Transverse colon (tissue), 4 donors: ENCODE measurements at regions not wholly inside any gene's neighbourhood (a gene's known extent, or its start where the extent isn't known, plus 50 kb on each side); places are given as distances from the start of the nearest gene placed in this dataset.

Experiments
- DNase-seq: peaks from one replicate; pipeline ENCODE4 v3.0.0-alpha.2; 2019
- H3K27ac ChIP-seq, 4 donors: fragments of 200-600 bp; sonication (generic); 2 replicates each; pipeline ENCODE4 v1.5.1; 2016 to 2018; ENCODE audit warnings: inconsistent platforms in 4 of 4
- H3K27me3 ChIP-seq: fragments of 200-600 bp; sonication (generic); 2 replicates; pipeline ENCODE4 v1.5.1; 2017; ENCODE audit warnings: inconsistent platforms
- H3K36me3 ChIP-seq, 4 donors: fragments of 200-600 bp; sonication (generic); 2 replicates each; pipeline ENCODE4 v1.5.1; 2017 to 2019; ENCODE audit warnings: inconsistent platforms in 4 of 4
- H3K4me1 ChIP-seq, 4 donors: fragments of 200-600 bp; sonication (generic); 2 replicates each; pipeline ENCODE4 v1.5.1; 2017 to 2020; ENCODE audit warnings: inconsistent platforms in 4 of 4
- H3K4me3 ChIP-seq, 4 donors: fragments of 200-600 bp; sonication (generic); 1 replicate in 1 of 4; 2 replicates in 3 of 4; pipeline versions ENCODE4 v1.5.1 to v1.6.1; 2017 to 2019; ENCODE audit warnings: inconsistent platforms in 4 of 4
- H3K9me3 ChIP-seq, 2 donors: fragments of 200-600 bp; sonication (generic); 2 replicates each; pipeline ENCODE4 v1.5.1; 2017 to 2019; ENCODE audit warnings: inconsistent platforms in 2 of 2
- EP300 ChIP-seq: sonication (generic); formaldehyde crosslinking; IDR thresholded peaks from one replicate; pipeline ENCODE4 v1.6.1; 2017; ENCODE audit warnings: antibody characterized with exemption, low read depth
- POLR2A ChIP-seq: fragments of 450-650 bp; IDR thresholded peaks from one replicate; pipeline ENCODE4 v1.6.1; 2016; ENCODE audit warnings: antibody characterized with exemption, mild to moderate bottlenecking, moderate library complexity
- POLR2AphosphoS5 ChIP-seq, 3 donors: sonication (generic); formaldehyde crosslinking; IDR thresholded peaks; one replicate each; pipeline ENCODE4 v1.6.1; 2016; ENCODE audit warnings: antibody characterized with exemption in 3 of 3
- WGBS, 2 donors: methylation state at CpG; one replicate each; pipeline ENCODE4 v1.1.5; 2018; ENCODE audit warnings: low coverage in 1 of 2; 5-methylcytosine and 5-hydroxymethylcytosine counted together
- in situ Hi-C, 4 donors: fragments of 200-750 bp; cut with MboI; loops; one replicate each; pipeline versions ENCODE4 v1.15.0 to v1.15.1; 2017; ENCODE audit warnings: low sequenced_read_pairs in 3 of 4, low pct_ligation_motif_present in 1 of 4, low pct_unique_long_range_greater_than_20kb in 1 of 4
- intact Hi-C: fragments of 100-400 bp; cut with DNase I; formaldehyde crosslinking; loops from one replicate; pipeline ENCODE4 v1.15.1; 2023; ENCODE audit warnings: low total_unique reads
- TF ChIP-seq, protein P1 (sequence below), 5 experiments: fragments of 200-600 bp in 3 of 5; fragments of 450-650 bp in 2 of 5; sonication (generic) in 3 of 5; IDR thresholded peaks; 1 replicate in 2 of 5; 2 replicates in 3 of 5; pipeline ENCODE4 v1.5.1; 2016 to 2017; ENCODE audit warnings: antibody characterized with exemption in 5 of 5, inconsistent platforms in 3 of 5, mild to moderate bottlenecking in 2 of 5, moderate library complexity in 1 of 5

GRCh38 chr18:55706898-55707297 lies 118.9 kb upstream of the TCF4 start:
- no peak for TF ChIP-seq EP300
- TF ChIP-seq, protein P1, sequence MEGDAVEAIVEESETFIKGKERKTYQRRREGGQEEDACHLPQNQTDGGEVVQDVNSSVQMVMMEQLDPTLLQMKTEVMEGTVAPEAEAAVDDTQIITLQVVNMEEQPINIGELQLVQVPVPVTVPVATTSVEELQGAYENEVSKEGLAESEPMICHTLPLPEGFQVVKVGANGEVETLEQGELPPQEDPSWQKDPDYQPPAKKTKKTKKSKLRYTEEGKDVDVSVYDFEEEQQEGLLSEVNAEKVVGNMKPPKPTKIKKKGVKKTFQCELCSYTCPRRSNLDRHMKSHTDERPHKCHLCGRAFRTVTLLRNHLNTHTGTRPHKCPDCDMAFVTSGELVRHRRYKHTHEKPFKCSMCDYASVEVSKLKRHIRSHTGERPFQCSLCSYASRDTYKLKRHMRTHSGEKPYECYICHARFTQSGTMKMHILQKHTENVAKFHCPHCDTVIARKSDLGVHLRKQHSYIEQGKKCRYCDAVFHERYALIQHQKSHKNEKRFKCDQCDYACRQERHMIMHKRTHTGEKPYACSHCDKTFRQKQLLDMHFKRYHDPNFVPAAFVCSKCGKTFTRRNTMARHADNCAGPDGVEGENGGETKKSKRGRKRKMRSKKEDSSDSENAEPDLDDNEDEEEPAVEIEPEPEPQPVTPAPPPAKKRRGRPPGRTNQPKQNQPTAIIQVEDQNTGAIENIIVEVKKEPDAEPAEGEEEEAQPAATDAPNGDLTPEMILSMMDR (IDR thresholded peaks at IDR 0.05): no peak
- TF ChIP-seq POLR2AphosphoS5 (IDR thresholded peaks at IDR 0.05): no peak
- TF ChIP-seq POLR2A: no peak
- H3K36me3 ChIP-seq: no peaks in the 10 kb centered on the region
- no peaks in the 10 kb centered on the region for H3K27me3 ChIP-seq
- DNase-seq: no peak
- in situ Hi-C loops: no loop called here
- intact Hi-C loops: no loop called here
- H3K9me3 ChIP-seq: no peaks in the 10 kb centered on the region
- no peak overlapping the region for H3K4me3 ChIP-seq
- 63 to 69% methylated on average over 3 of the region's 3 CpGs for WGBS, 2 donors
- H3K27ac ChIP-seq: no peak overlapping the region
- no peaks in the 10 kb centered on the region for H3K4me1 ChIP-seq

GRCh38 chr18:55699233-55699765 lies 111.3 kb upstream of the TCF4 start:
- Histone ChIP-seq H3K4me1 (no peaks in the 10 kb centered on the region), H3K27me3 (no peaks in the 10 kb centered on the region), H3K4me3 (no peak overlapping the region), H3K27ac (no peak overlapping the region), H3K36me3 (no peaks in the 10 kb centered on the region), H3K9me3 (no peaks in the 10 kb centered on the region)
- DNase-seq: no peak
- TF ChIP-seq, protein P1 (IDR thresholded peaks at IDR 0.05): no peak
- no peak for TF ChIP-seq POLR2A
- TF ChIP-seq EP300: no peak
- WGBS, 2 donors: 50 to 67% methylated on average over 4 to 5 of the region's 5 CpGs
- intact Hi-C loops: no loop called here
- in situ Hi-C loops: no loop called here

DNA sequence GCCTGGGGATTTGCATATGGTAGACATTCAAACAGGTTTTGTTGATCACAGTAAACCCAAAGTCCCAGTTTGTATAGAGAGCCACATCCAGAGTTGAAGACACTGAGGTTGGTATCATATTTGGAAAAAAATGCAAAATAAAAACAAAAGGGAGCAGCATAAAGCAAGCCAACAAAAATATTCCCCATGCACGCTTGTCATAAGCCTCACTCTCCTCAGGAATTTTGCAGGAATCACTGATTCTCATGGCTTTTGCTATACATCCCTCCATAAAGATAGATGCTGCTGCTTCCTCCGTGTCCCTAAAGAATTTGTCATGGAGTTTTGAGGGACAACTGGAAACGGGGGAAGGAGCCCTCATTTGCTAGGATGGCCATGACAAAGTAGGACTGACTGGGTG lies 108.8 kb upstream of the TCF4 start:
- Histone ChIP-seq H3K27me3 (no peaks in the 10 kb centered on the region), H3K4me1 (no peaks in the 10 kb centered on the region), H3K27ac (no peak overlapping the region), H3K4me3 (no peak overlapping the region), H3K36me3 (no peaks in the 10 kb centered on the region), H3K9me3 (no peaks in the 10 kb centered on the region)
- TF ChIP-seq, protein P1 (IDR thresholded peaks at IDR 0.05): no peak
- TF ChIP-seq POLR2AphosphoS5 (IDR thresholded peaks at IDR 0.05) (no peak), POLR2A (no peak)
- no peak for DNase-seq
- in situ Hi-C loops: no loop called here
- intact Hi-C loops: no loop called here
- 85 to 94% methylated on average over 2 to 3 of the region's 3 CpGs for WGBS, 2 donors

- no peak for TF ChIP-seq POLR2AphosphoS5 (IDR thresholded peaks at IDR 0.05)
- no peak for TF ChIP-seq POLR2A
- no peak for TF ChIP-seq EP300
- TF ChIP-seq, protein P1 (IDR thresholded peaks at IDR 0.05): no peak
- H3K4me1 ChIP-seq: no peaks in the 10 kb centered on the region
- intact Hi-C loops (no loop called here), in situ Hi-C loops (no loop called here)
- H3K36me3 ChIP-seq: no peaks in the 10 kb centered on the region
- no peak for DNase-seq
- H3K27me3 ChIP-seq: no peaks in the 10 kb centered on the region
- no peaks in the 10 kb centered on the region for H3K9me3 ChIP-seq
- H3K4me3 ChIP-seq: no peak overlapping the region
- H3K27ac ChIP-seq: no peak overlapping the region
Observed at GRCh38 chr18:55695091-55695490, 107.1 kb upstream of the TCF4 start.
